HG02840 (cell line): ENCODE measurements at regions not wholly inside any gene's neighbourhood (a gene's known extent, or its start where the extent isn't known, plus 50 kb on each side); places are given as distances from the start of the nearest gene placed in this dataset.

Source experiments
- ATAC-seq: cut with Tn5 transposase; IDR thresholded peaks from one replicate; pipeline ENCODE4 v1.9.1; 2021; ENCODE audit warnings: mild to moderate bottlenecking, moderate library complexity, moderate number of reproducible peaks; ENCODE audit not compliant: unreplicated experiment, low FRiP score

DNA sequence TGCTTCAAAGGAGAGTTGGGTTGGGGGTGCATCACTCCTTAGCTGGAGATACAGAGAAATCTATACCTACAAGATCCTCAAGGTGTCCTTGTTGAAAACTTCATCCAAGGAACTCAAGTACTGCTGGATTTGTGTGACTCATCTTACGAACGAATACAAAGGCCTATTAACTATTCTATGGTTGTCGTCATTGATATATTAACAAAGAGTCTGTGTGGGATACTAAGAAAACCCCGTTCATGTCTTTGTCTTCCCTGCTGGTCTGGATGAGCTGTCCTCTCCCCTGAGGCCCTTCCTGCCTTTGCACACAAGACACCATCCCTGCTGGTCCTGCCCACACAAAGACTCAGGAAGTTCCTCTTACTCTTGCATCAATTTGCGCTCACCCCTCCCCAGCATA, 54.9 kb upstream of the IRF2 start:
- ATAC-seq, result no peak

DNA sequence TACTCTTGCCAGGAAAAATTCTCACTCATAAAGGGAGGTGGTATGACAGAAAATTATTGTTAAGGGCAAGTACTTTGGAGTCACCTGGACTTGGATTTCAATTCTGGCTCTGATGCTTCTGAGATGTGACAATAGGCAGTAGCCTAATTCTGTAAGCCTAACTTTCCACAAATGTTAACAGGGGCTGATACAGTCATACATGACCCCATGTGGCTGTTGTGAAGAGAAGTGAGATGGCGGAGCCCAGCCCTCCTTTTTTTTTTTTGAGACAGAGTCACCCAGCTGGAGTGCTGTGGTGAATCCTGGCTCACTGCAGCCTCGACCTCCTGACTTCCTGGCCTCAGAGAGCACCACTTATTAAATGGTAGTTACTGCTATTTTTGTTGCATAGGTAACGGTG, 54.4 kb upstream of the IRF2 start:
- no peak for ATAC-seq

DNA sequence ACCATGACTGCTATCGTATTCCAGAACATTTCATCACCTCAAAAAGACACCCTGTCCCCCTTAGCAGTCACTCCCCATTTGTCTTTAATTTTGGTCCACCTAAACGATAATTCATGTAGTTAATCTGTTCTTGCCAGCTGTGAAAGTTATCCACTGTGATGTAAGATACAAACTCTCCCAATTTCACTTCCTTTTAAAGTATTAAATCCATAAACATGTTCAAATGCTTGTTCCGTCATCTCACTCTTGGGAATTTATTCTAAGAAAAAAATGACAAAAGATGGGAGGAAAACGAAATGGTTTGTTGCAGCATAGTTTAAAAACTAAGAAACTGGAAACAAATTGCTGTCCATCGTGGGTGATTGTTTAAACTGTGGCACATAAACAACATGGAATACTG, 53.7 kb upstream of the IRF2 start:
- ATAC-seq, result no peak

DNA sequence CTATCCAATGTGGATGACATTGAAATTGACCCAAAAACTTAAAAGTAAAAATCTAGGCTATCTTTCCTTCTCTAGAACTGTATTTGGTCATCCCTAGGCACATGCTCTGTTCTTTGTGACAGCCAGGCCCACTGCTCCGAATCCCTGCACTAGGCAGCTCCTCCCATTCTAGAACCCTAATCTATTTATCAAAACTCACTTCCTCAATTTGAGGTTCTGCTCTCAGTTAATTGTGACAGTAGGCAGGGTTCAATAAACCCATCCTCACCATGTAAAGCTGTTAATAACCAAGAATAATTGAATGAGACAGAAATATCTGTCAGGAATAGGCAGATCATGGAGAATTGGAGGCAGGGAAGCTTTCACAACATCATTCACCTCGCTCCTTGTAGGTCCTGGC, 51.9 kb upstream of the IRF2 start:
- ATAC-seq, result no peak
